HCT116 (cell line): ENCODE measurements at regions not wholly inside any gene's neighbourhood (a gene's known extent, or its start where the extent isn't known, plus 50 kb on each side); places are given as distances from the start of the nearest gene placed in this dataset.

Source experiments
- ATAC-seq: fragments of 200-7000 bp; cut with Tn5 transposase; 2 replicates; pipeline ENCODE4 v1.9.1; 2020; ENCODE audit warnings: mild to moderate bottlenecking, moderate library complexity
- BruUV-seq: library from RNA; stranded (reverse); fragments of 400-500 nt; replicated peaks from 2 replicates; lab custom pipeline; 2021; lab: Mats Ljungman, UMichigan
- CTCF ChIA-PET: fragments of 300-600 bp; sonication (Branson Sonifier 250); formaldehyde crosslinking; loops from one replicate; lab custom pipeline; 2021; ENCODE audit warnings: antibody characterized with exemption; lab: Charles Lee
- POLR2A ChIA-PET: fragments of 300-600, 350-600 bp; sonication (Branson Sonifier 250); formaldehyde crosslinking; loops from one replicate; lab custom pipeline; 2021; ENCODE audit warnings: antibody characterized with exemption; lab: Charles Lee
- RAD21 ChIA-PET, 2 experiments: fragments of 300-600 bp; sonication (Branson Sonifier 250); formaldehyde crosslinking; loops; one replicate each; lab custom pipeline; 2023; ENCODE audit warnings: low total read pairs in 2 of 2; ENCODE audit not compliant: uncharacterized antibody in 2 of 2, unreplicated experiment in 2 of 2, low non-redundant PET in 1 of 2; lab: Charles Lee
- DNase-seq: peaks from one replicate; pipeline ENCODE4 v3.0.0-alpha.2; 2010; ENCODE audit warnings: low read depth, low spot score
- H2AFZ ChIP-seq: fragments of 200-600 bp; shearing (Covaris generic), sonication (generic); 2 replicates; pipeline ENCODE4 v1.6.1; 2017; ENCODE audit warnings: low read depth, mixed run types, mixed read lengths, antibody characterized with exemption, low read length; ENCODE audit not compliant: poor library complexity, severe bottlenecking
- H3K27ac ChIP-seq: 2 replicates; pipeline ENCODE4 v1.5.1; 2012; ENCODE audit warnings: low read depth, low read length
- H3K27me3 ChIP-seq: fragments of 200-600 bp; sonication (generic); 2 replicates; pipeline ENCODE4 v1.6.1; 2016; ENCODE audit warnings: mixed run types, low read length, mixed read lengths; ENCODE audit not compliant: insufficient read depth
- H3K36me3 ChIP-seq, 2 experiments: fragments of 200-500 bp in 1 of 2; fragments of 200-600 bp in 1 of 2; sonication (Bioruptor generic) in 1 of 2; sonication (generic) in 1 of 2; 2 replicates each; pipeline versions ENCODE4 v1.5.1 to v1.6.1; 2014 to 2016; ENCODE audit warnings: low read length in 2 of 2, inconsistent platforms in 1 of 2, mixed read lengths in 1 of 2, mixed run types in 1 of 2; ENCODE audit not compliant: insufficient read depth in 2 of 2, control insufficient read depth in 1 of 2
- H3K4me1 ChIP-seq, 2 experiments: fragments of 200-600 bp in 1 of 2; sonication (generic) in 1 of 2; 2 replicates each; pipeline versions ENCODE4 v1.5.1 to v1.6.1; 2012 to 2017; ENCODE audit warnings: low read length in 2 of 2, inconsistent platforms in 1 of 2, mild to moderate bottlenecking in 1 of 2, mixed read lengths in 1 of 2, mixed run types in 1 of 2, moderate library complexity in 1 of 2; ENCODE audit not compliant: insufficient read depth in 2 of 2, control insufficient read depth in 1 of 2
- H3K4me2 ChIP-seq: fragments of 200-600 bp; sonication (generic); 2 replicates; pipeline ENCODE4 v1.6.1; 2017; ENCODE audit warnings: mixed run types, low read length, mixed read lengths
- H3K4me3 ChIP-seq, 2 experiments: fragments of 200-600 bp in 1 of 2; sonication (generic) in 1 of 2; replicated peaks in 1 of 2; 2 replicates each; pipeline ENCODE4 v1.5.1; 2011 to 2016; ENCODE audit warnings: low read length in 2 of 2, control low read depth in 1 of 2, low read depth in 1 of 2, mild to moderate bottlenecking in 1 of 2, mixed read lengths in 1 of 2, mixed run types in 1 of 2
- H3K79me2 ChIP-seq: fragments of 200-600 bp; sonication (generic); 2 replicates; pipeline ENCODE4 v1.6.1; 2017; ENCODE audit warnings: mild to moderate bottlenecking, mixed run types, low read length, moderate library complexity, mixed read lengths; ENCODE audit not compliant: insufficient read depth
- H3K9ac ChIP-seq: fragments of 200-600 bp; sonication (generic); 2 replicates; pipeline ENCODE4 v1.6.1; 2016; ENCODE audit warnings: low read length, mixed read lengths
- H3K9me2 ChIP-seq: fragments of 200-600 bp; sonication (generic), shearing (Covaris generic); 2 replicates; pipeline ENCODE4 v1.6.1; 2017; ENCODE audit warnings: mixed run types, mild to moderate bottlenecking, moderate library complexity; ENCODE audit not compliant: insufficient read depth
- H3K9me3 ChIP-seq, 2 experiments: fragments of 200-500 bp in 1 of 2; fragments of 200-600 bp in 1 of 2; sonication (Bioruptor generic) in 1 of 2; sonication (generic) in 1 of 2; 2 replicates each; pipeline ENCODE4 v1.6.1; 2014 to 2017; ENCODE audit warnings: low read length in 2 of 2, mixed read lengths in 2 of 2, inconsistent platforms in 1 of 2, low read depth in 1 of 2, mild to moderate bottlenecking in 1 of 2, mixed run types in 1 of 2, moderate library complexity in 1 of 2; ENCODE audit not compliant: control insufficient read depth in 1 of 2, insufficient read depth in 1 of 2
- H4K20me1 ChIP-seq: fragments of 200-600 bp; sonication (generic), shearing (Covaris generic); 2 replicates; pipeline ENCODE4 v1.6.1; 2017; ENCODE audit warnings: mixed run types, mild to moderate bottlenecking, moderate library complexity; ENCODE audit not compliant: insufficient read depth
- CEBPB ChIP-seq: IDR thresholded peaks from 2 replicates; pipeline ENCODE4 v1.6.1; 2012; ENCODE audit warnings: low read depth
- ELF1 ChIP-seq: IDR thresholded peaks from 2 replicates; pipeline ENCODE4 v1.6.1; 2012; ENCODE audit warnings: low read depth, borderline replicate concordance
- EZH2 ChIP-seq: fragments of 200-600 bp; sonication (generic); IDR thresholded peaks from 2 replicates; pipeline ENCODE4 v1.6.1; 2017; ENCODE audit warnings: antibody characterized with exemption, mixed run types
- EZH2phosphoT487 ChIP-seq: fragments of 200-600 bp; IDR thresholded peaks from 2 replicates; pipeline ENCODE4 v1.6.1; 2018; ENCODE audit warnings: antibody characterized with exemption, borderline replicate concordance
- JUND ChIP-seq: IDR thresholded peaks from 2 replicates; pipeline ENCODE4 v1.6.1; 2012
- POLR2A ChIP-seq: IDR thresholded peaks from 2 replicates; pipeline ENCODE4 v1.7.0; 2011; ENCODE audit warnings: borderline replicate concordance; ENCODE audit not compliant: insufficient read depth, insufficient read length; ENCODE audit errors: extremely low read depth
- POLR2AphosphoS5 ChIP-seq: IDR thresholded peaks from 2 replicates; pipeline ENCODE4 v1.6.1; 2011; ENCODE audit warnings: mild to moderate bottlenecking, low read depth, low read length, moderate library complexity
- RAD21 ChIP-seq: IDR thresholded peaks from 2 replicates; pipeline ENCODE4 v1.6.1; 2012; ENCODE audit warnings: low read depth, mild to moderate bottlenecking
- SIN3A ChIP-seq: IDR thresholded peaks from 2 replicates; pipeline ENCODE4 v1.6.1; 2012; ENCODE audit warnings: low read depth
- SRF ChIP-seq: IDR thresholded peaks from 2 replicates; pipeline ENCODE4 v1.6.1; 2012; ENCODE audit warnings: low read depth
- TCF7L2 ChIP-seq: IDR thresholded peaks from 2 replicates; pipeline ENCODE4 v1.7.0; 2011; ENCODE audit warnings: borderline replicate concordance, inconsistent platforms; ENCODE audit not compliant: insufficient read depth, insufficient read length; ENCODE audit errors: extremely low read depth
- YY1 ChIP-seq: IDR thresholded peaks from 2 replicates; pipeline ENCODE4 v1.6.1; 2011; ENCODE audit warnings: low read length, low read depth, moderate library complexity, mild to moderate bottlenecking; ENCODE audit not compliant: insufficient replicate concordance; ENCODE audit errors: extremely low read depth
- ZFX ChIP-seq: fragments of 450-650 bp; IDR thresholded peaks from 2 replicates; pipeline ENCODE4 v1.6.1; 2017
- ZNF274 ChIP-seq: fragments of 200-500 bp; sonication (Bioruptor generic); IDR thresholded peaks from 2 replicates; pipeline ENCODE4 v1.6.1; 2014; ENCODE audit warnings: mild to moderate bottlenecking, low read depth, low read length, inconsistent platforms
- intact Hi-C: fragments of 100-400 bp; cut with micrococcal nuclease; formaldehyde crosslinking; loops from 2 replicates; pipeline ENCODE4 v1.10.0; 2022
- TF ChIP-seq, protein P1 (sequence below): IDR thresholded peaks from 2 replicates; pipeline ENCODE4 v1.6.1; 2011; ENCODE audit warnings: mild to moderate bottlenecking, low read length, moderate library complexity; ENCODE audit not compliant: insufficient replicate concordance; ENCODE audit errors: extremely low read depth
- TF ChIP-seq, protein P2 (sequence below): IDR thresholded peaks from 2 replicates; pipeline ENCODE4 v1.6.1; 2012; ENCODE audit warnings: low read depth
- TF ChIP-seq, protein P3 (sequence below): IDR thresholded peaks from 2 replicates; pipeline ENCODE4 v1.6.1; 2012
- TF ChIP-seq, protein P4 (sequence below): IDR thresholded peaks from 2 replicates; pipeline ENCODE4 v1.6.1; 2012
- TF ChIP-seq, protein P5 (sequence below), 3 experiments: fragments of 200-600 bp in 1 of 3; sonication (generic) in 1 of 3; IDR thresholded peaks in 2 of 3; conservative IDR thresholded peaks in 1 of 3; 2 replicates each; pipeline ENCODE4 v1.5.1; 2012 to 2017; ENCODE audit warnings: low read depth in 2 of 3, low read length in 2 of 3, antibody characterized with exemption in 1 of 3, borderline replicate concordance in 1 of 3, control low read depth in 1 of 3, mild to moderate bottlenecking in 1 of 3, mixed read lengths in 1 of 3, mixed run types in 1 of 3, moderate library complexity in 1 of 3; ENCODE audit not compliant: insufficient read depth in 1 of 3

DNA sequence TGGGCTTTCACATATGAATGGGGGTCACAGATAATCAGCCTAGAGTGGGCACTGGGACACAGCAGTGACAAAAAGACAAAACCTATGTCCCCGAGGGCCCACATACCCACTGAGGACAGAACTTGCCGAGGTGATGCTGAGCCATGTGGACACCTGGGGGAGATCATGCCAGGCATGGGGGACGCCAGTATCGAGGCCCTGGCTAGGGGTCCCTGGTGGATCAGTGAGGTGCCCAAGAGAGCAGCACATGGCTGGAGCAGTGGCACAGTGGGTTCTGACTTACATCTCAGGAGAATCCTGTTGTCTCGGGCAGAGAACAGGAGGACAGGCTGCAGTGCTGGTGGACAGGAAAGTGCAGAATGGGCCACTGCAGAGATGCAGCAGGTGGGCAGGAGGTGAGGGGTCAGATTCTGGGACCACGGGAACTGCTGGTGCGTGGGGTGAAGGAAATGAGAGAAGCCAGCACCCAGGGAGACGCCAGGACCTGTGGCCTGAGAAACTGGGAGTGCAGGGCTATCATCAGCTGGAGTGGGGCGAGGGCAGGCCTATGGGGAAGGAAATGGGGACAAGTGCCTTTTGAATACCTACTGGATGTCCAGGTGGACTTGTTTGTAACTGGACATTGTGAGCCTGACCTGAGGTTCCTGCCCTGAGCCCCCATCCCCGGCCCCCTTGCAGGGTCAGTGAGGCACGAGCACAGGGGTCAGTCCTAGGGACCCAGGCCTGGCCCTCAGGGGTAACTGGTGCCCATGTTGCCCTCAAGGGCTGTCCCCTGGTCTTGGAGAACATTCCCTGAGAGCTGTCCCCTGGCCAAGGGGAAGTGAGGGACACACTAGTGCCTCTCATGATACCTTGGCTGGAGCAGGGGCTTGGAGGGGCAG is 91.2 kb upstream of the RET start:
- ChIA-PET CTCF (no interaction called here), POLR2A (no interaction called here)
- intact Hi-C loops = no loop called here

More for the DNA sequence above, 91.2 kb upstream of the RET start:
- Histone ChIP-seq H3K9me2 (no peaks in the 10 kb centered on the region), H3K27ac (no peak overlapping the region), H2AFZ (no peak overlapping the region), H3K9me3 (no peaks in the 10 kb centered on the region), H3K4me3 (no peak overlapping the region), H3K27me3 (no peaks in the 10 kb centered on the region), H3K79me2 (no peaks in the 10 kb centered on the region), H3K36me3 (no peaks in the 10 kb centered on the region), H3K9ac (no peak overlapping the region), H3K4me1 (no peaks in the 10 kb centered on the region), H4K20me1 (no peaks in the 10 kb centered on the region), H3K4me2 (no peak overlapping the region)
- TF ChIP-seq, protein P1, sequence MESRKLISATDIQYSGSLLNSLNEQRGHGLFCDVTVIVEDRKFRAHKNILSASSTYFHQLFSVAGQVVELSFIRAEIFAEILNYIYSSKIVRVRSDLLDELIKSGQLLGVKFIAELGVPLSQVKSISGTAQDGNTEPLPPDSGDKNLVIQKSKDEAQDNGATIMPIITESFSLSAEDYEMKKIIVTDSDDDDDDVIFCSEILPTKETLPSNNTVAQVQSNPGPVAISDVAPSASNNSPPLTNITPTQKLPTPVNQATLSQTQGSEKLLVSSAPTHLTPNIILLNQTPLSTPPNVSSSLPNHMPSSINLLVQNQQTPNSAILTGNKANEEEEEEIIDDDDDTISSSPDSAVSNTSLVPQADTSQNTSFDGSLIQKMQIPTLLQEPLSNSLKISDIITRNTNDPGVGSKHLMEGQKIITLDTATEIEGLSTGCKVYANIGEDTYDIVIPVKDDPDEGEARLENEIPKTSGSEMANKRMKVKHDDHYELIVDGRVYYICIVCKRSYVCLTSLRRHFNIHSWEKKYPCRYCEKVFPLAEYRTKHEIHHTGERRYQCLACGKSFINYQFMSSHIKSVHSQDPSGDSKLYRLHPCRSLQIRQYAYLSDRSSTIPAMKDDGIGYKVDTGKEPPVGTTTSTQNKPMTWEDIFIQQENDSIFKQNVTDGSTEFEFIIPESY = no peak
- TF ChIP-seq, protein P2, sequence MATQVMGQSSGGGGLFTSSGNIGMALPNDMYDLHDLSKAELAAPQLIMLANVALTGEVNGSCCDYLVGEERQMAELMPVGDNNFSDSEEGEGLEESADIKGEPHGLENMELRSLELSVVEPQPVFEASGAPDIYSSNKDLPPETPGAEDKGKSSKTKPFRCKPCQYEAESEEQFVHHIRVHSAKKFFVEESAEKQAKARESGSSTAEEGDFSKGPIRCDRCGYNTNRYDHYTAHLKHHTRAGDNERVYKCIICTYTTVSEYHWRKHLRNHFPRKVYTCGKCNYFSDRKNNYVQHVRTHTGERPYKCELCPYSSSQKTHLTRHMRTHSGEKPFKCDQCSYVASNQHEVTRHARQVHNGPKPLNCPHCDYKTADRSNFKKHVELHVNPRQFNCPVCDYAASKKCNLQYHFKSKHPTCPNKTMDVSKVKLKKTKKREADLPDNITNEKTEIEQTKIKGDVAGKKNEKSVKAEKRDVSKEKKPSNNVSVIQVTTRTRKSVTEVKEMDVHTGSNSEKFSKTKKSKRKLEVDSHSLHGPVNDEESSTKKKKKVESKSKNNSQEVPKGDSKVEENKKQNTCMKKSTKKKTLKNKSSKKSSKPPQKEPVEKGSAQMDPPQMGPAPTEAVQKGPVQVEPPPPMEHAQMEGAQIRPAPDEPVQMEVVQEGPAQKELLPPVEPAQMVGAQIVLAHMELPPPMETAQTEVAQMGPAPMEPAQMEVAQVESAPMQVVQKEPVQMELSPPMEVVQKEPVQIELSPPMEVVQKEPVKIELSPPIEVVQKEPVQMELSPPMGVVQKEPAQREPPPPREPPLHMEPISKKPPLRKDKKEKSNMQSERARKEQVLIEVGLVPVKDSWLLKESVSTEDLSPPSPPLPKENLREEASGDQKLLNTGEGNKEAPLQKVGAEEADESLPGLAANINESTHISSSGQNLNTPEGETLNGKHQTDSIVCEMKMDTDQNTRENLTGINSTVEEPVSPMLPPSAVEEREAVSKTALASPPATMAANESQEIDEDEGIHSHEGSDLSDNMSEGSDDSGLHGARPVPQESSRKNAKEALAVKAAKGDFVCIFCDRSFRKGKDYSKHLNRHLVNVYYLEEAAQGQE = no peak
- TF ChIP-seq, protein P3, sequence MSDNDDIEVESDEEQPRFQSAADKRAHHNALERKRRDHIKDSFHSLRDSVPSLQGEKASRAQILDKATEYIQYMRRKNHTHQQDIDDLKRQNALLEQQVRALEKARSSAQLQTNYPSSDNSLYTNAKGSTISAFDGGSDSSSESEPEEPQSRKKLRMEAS = no peak
- TF ChIP-seq, protein P4, sequence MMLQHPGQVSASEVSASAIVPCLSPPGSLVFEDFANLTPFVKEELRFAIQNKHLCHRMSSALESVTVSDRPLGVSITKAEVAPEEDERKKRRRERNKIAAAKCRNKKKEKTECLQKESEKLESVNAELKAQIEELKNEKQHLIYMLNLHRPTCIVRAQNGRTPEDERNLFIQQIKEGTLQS = no peak
- TF ChIP-seq SRF (no peak), EZH2 (no peak), POLR2A (no peak), YY1 (no peak), EZH2phosphoT487 (no peak), JUND (no peak), SIN3A (no peak), ELF1 (no peak), ZFX (no peak), POLR2AphosphoS5 (no peak), RAD21 (no peak), CEBPB (no peak), TCF7L2 (no peak), ZNF274 (no peak)
- TF ChIP-seq, protein P5, sequence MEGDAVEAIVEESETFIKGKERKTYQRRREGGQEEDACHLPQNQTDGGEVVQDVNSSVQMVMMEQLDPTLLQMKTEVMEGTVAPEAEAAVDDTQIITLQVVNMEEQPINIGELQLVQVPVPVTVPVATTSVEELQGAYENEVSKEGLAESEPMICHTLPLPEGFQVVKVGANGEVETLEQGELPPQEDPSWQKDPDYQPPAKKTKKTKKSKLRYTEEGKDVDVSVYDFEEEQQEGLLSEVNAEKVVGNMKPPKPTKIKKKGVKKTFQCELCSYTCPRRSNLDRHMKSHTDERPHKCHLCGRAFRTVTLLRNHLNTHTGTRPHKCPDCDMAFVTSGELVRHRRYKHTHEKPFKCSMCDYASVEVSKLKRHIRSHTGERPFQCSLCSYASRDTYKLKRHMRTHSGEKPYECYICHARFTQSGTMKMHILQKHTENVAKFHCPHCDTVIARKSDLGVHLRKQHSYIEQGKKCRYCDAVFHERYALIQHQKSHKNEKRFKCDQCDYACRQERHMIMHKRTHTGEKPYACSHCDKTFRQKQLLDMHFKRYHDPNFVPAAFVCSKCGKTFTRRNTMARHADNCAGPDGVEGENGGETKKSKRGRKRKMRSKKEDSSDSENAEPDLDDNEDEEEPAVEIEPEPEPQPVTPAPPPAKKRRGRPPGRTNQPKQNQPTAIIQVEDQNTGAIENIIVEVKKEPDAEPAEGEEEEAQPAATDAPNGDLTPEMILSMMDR (IDR thresholded peaks at IDR 0.05 in 2 of 3, conservative IDR thresholded peaks at IDR 0.05 in 1 of 3; ENCODE audit: borderline replicate concordance in 1 of 3, insufficient read depth in 1 of 3, low read depth in 2 of 3, low read length in 2 of 3) = no peak
- DNase-seq = no peak
- ATAC-seq = no peak
- BruUV-seq = no TSS peak
- RAD21 ChIA-PET = no interaction called here
